WTC11 (cell line): ENCODE measurements at regions not wholly inside any gene's neighbourhood (a gene's known extent, or its start where the extent isn't known, plus 50 kb on each side); places are given as distances from the start of the nearest gene placed in this dataset.

Experiments used
- CTCF ChIP-seq: fragments of 200-600 bp; IDR thresholded peaks from 2 replicates; pipeline ENCODE4 v1.8.0; 2022; ENCODE audit warnings: antibody characterized with exemption
- FOXP1 ChIP-seq: sonication (generic); formaldehyde crosslinking; IDR thresholded peaks from 2 replicates; pipeline ENCODE4 v1.8.0; 2022; ENCODE audit warnings: missing genetic modification reagents, mild to moderate bottlenecking, moderate library complexity, borderline replicate concordance
- SMAD4 ChIP-seq: sonication (generic); formaldehyde crosslinking; IDR thresholded peaks from 2 replicates; pipeline ENCODE4 v1.8.0; 2022; ENCODE audit warnings: mild to moderate bottlenecking, missing genetic modification reagents
- ZNF512 ChIP-seq: sonication (generic); formaldehyde crosslinking; IDR thresholded peaks from 2 replicates; pipeline ENCODE4 v1.8.1; 2022; ENCODE audit warnings: missing genetic modification reagents, borderline replicate concordance
- TF ChIP-seq, protein P1 (sequence below): sonication (generic); formaldehyde crosslinking; IDR thresholded peaks from 2 replicates; pipeline ENCODE4 v1.8.0; 2022; ENCODE audit warnings: mild to moderate bottlenecking, missing genetic modification reagents
- TF ChIP-seq, protein P2 (sequence below): fragments of 250-450 bp; sonication (Bioruptor Pico); conservative IDR thresholded peaks from 2 replicates; pipeline ENCODE4 v1.9.0; 2021; ENCODE audit warnings: mild to moderate bottlenecking
- TF ChIP-seq, protein P3 (sequence below): fragments of 250-450 bp; sonication (Bioruptor Pico); IDR thresholded peaks from 2 replicates; pipeline ENCODE4 v1.9.0; 2021; ENCODE audit warnings: mild to moderate bottlenecking

DNA sequence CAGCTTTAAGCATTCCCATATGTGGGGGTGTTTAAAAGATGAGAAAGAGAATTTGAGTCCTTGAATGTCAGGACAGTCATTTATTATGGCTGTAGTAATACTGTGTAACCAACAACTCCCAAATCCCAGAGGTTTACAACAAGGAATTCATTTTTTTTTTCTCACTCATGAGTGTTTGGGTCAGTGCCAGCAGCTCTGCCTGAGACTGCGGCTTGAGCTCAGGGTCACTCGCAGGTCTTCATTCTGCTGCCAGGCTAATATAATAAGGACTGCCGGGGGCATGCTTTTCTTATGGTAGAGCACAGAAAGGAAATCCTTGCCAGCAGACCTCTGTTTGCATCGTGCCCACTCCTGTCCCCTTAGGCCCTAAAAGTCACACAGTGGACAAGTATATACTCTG lies 277.9 kb upstream of the LMCD1 start:
- TF ChIP-seq CTCF (no peak), ZNF512 (no peak), SMAD4 (CRISPR knock-in tag) (no peak), FOXP1 (CRISPR knock-in tag) (no peak)
- TF ChIP-seq, protein P1, sequence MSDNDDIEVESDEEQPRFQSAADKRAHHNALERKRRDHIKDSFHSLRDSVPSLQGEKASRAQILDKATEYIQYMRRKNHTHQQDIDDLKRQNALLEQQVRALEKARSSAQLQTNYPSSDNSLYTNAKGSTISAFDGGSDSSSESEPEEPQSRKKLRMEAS (CRISPR knock-in tag) = no peak
- TF ChIP-seq, protein P2, sequence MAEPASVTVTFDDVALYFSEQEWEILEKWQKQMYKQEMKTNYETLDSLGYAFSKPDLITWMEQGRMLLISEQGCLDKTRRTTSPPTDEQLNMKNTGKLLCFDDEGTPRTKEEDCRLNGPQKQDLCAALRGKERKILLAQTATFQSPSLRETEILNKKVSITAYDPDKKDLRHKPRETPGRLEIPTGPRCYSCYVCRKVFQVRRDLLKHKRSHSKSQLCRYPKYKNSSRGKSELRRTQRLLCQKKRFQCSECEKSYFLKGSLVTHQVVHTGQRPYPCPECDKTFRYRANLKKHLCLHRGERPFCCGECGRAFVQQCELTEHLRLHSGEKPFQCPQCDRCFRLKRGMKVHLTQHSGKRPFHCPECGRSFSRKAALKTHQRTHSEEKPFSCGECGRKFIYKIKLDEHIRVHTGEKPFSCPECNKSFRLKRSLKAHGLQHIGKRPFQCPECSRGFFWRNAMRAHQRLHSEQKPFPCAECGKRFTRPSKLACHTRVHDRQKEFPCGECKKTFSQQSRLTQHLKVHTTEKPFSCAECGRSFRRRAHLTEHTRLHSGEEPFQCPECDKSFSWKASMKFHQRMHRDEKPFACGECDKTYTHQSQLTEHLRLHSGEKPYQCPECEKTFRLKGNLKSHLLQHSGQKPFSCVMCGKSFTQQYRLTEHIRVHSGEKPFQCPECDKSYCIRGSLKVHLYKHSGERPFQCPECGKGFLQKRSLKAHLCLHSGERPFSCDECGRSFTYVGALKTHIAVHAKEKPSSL (CRISPR knock-in tag) = no peak
- TF ChIP-seq, protein P3, sequence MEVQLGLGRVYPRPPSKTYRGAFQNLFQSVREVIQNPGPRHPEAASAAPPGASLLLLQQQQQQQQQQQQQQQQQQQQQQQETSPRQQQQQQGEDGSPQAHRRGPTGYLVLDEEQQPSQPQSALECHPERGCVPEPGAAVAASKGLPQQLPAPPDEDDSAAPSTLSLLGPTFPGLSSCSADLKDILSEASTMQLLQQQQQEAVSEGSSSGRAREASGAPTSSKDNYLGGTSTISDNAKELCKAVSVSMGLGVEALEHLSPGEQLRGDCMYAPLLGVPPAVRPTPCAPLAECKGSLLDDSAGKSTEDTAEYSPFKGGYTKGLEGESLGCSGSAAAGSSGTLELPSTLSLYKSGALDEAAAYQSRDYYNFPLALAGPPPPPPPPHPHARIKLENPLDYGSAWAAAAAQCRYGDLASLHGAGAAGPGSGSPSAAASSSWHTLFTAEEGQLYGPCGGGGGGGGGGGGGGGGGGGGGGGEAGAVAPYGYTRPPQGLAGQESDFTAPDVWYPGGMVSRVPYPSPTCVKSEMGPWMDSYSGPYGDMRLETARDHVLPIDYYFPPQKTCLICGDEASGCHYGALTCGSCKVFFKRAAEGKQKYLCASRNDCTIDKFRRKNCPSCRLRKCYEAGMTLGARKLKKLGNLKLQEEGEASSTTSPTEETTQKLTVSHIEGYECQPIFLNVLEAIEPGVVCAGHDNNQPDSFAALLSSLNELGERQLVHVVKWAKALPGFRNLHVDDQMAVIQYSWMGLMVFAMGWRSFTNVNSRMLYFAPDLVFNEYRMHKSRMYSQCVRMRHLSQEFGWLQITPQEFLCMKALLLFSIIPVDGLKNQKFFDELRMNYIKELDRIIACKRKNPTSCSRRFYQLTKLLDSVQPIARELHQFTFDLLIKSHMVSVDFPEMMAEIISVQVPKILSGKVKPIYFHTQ (CRISPR knock-in tag) = no peak
